Stimulated activated CD8-positive, alpha-beta memory T cell treated with anti-CD3 and anti-CD28 coated beads, Interleukin-4, amount 100 ng/mL, for 24 hours (primary cell): ENCODE measurements at regions not wholly inside any gene's neighbourhood (a gene's known extent, or its start where the extent isn't known, plus 50 kb on each side); places are given as distances from the start of the nearest gene placed in this dataset.

Experiments
- DNase-seq: peaks from one replicate; pipeline ENCODE4 v3.0.0-alpha.2; 2020; ENCODE audit warnings: low read depth

GRCh38 chr7:130998993-130999602 is 265.1 kb upstream of the KLF14 start:
- DNase-seq = no peak

DNA sequence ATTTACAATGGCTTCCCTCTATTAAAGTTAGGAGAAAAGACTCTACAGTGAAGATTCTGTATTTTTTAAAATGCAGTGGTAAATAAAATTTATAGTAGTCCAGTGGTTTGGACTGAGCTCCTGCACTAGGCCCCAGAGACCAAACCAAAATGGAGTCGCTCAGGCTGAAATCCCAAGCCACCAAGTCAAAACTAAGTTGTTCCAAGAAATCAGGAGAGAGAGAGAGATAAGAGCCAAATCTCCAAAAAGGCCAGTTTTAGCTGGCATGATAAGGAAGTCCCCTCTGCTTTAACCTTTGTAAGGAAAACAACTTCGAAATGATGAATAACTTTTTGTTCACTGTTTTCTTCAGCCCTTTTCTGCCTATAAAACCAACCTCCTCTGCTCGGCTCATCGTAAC is 265.9 kb upstream of the KLF14 start:
- no peak for DNase-seq

GRCh38 chr7:131000389-131000788 is 266.4 kb upstream of the KLF14 start:
- DNase-seq = no peak

DNA sequence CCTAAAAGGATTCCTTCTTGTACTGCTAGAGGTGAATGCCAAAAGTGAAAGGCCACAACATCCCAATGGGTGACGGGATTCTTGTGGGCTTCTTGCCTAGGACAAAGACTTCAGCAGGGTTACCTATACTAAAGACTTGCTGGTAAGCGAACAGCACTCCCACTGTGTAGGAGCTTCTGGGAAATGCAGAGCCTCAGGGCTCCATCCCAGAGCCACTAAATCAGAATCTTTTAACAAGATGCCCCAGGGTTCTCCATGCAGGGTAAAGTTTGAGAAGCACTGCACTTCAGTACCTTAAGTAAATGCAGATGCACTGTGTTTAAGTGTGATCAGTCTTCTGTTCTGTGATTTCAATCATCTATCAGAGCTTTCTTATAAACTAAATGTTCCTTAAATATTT is 266.9 kb upstream of the KLF14 start:
- DNase-seq = no peak

DNA sequence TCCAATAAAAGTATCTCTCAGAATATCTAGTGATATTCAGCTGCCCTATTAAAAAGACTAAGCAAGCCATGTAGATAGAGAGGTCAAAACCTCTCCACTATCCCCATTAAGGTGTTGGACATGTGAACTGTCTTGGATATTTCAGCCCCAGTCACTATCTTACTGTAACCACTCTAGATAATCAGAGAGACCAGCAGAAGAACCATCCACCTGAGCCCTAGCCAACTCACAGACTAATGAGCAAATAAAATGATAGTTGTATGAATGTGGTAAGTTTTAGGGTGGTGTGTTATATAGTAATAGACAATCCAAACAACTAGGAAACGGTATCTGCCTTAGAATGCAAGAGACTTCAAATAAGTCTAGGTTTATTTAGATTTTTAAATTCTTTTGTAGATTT is 268.6 kb upstream of the KLF14 start:
- no peak for DNase-seq

DNA sequence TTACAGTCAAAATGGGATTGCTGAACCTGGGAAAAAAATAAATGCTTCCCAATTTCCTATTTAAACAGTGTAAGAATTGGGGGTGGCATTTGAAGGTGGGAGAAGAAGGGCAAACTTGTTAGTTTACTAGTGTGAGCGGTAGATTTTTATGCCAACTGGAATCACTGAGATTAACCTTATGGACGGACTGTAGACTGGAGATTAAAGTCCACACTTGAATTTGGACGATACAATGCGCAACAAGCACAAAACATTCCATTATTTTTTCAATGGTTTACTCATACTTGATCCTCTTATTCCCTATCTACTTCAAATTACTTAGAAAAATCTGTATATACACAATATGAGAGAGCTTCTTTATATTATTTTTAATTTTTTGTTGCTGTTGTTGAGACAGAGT is 269.6 kb upstream of the KLF14 start:
- no peak for DNase-seq

GRCh38 chr7:131004371-131004770 is 270.4 kb upstream of the KLF14 start:
- no peak for DNase-seq

DNA sequence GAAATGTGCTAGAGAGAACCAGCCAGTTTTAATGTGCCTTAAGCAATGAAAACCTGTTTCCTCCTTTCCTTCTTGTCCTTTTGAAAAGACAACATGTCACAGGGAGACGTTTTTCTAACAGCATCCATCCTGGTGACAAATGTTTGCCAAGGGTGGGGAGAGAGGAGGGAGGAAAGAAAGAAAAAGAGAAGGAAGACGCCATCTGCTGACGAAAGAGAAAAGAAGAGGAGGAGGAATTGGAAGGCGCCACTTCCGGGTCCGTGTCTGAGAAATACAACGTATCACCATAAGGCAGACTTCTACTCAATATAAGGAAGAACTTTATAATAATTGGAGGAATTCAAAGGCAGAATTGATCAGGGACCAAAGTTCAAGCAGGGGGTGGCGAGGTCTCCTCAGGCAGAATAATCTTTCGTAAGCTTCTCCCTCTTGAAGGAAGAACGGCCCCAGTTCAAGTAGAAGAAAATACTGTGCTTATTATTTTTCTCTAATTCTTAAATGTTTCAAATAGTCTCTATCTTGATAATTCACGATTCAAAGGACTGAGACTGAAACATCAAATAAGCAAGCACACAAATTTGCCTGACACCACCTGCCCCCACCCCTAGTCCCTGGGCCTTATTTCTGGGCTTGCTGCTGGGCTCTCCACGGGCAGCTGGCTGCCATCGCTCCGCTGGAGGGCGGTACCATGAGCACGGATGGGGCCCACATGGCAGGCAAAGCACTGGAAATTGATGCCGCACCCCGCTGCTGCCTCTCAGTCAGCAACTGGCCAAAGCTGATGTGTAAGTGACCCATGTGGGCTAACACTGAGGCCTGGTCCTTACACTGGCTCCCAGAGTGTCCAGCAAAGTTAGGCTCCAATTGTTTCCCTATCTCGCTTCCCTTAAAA is 273.7 kb upstream of the KLF14 start:
- no peak for DNase-seq

DNA sequence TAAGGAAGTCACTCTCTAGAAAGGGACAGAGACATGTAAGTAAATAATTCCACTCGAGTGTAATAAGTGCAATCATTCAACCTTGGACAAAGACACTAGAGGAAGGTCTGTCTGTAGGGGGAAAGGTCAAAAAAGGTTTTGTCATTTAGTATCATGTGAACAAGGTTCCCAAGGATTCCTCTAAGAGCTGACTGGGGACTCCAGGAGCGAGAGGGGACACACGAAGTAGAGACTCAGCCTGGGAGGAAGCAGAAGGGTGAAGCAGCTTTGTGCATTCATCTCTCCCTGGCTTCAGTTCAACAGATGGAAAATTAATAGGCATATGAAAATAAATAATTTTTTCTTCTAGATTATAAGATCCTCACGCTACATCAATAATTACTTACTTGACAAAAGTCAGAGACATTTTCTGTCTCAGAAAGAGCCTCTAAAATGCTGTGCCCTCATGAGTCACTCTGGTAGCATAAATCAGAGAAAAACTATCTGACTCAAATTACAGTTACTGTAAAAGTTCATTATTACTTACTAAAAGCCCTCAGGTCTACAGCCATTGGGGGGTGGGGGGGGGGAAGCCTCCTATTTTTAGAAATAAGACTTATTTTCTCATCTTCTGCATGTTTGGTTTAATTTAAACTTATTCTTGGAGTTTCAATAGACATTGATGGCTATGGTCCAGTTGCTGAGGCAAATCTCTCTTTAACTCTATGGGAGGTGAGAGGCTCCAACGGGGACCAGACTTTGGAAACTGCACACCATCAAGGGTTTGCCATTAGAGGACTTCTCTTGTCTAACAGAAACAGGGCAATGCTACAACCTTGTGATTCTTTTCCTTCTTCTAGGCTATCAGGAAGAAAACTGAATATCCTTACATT is 275.1 kb upstream of the KLF14 start:
- DNase-seq = no peak

DNA sequence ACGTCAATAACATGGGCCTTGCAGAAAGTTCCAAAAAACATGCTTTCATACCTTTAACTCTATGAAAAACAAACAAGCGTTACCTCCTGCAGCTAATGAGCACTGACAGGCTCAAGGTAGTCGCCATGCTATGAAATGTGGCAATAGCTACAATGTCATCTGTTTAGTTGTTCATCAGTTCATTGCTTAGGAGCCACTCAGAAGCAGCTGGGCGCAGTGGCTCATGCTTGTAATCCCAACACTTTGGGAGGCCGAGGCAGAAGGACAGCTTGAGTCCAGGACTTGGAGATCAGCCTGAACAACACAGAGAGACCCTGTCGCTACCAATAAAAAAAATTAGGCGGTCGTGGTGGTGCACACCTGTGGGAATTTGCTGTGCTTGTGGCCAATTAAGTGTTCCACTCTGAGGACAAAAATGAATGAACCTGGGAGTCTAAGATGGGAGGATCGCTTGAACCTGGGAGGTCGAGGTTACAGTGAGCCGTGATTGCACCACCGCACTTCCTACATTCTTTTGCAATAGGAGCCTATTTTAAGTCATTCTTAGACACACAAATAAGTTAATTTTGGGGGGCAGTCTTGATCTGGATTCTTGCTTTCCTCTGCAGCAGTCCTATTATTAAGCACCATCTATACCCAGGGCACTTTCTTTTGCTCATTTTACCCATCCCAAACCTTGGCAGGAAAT is 276.2 kb upstream of the KLF14 start:
- DNase-seq = no peak

- DNase-seq = no peak
Measured at GRCh38 chr7:131010717-131011431, 276.9 kb upstream of the KLF14 start.

GRCh38 chr7:131011432-131011742 is 277.4 kb upstream of the KLF14 start:
- no peak for DNase-seq

DNA sequence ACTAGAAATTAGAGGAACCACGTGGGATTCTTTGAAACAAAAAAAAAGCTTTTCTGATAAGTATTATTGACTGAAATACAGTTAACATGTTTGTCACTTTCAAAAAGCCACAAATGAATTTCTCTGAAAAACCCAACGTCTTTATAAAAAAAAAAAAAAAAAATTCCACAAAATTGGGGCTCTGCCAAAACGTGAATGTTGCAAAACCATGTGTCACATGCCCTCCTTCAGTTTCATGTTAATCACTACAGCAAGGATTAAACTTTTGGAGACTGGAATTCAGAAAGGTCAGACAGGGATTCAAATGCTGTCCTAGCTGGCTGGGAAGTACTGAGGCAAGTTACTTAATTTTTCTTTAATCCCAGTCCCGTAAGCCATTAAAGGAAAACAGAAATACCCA is 278.0 kb upstream of the KLF14 start:
- no peak for DNase-seq

DNA sequence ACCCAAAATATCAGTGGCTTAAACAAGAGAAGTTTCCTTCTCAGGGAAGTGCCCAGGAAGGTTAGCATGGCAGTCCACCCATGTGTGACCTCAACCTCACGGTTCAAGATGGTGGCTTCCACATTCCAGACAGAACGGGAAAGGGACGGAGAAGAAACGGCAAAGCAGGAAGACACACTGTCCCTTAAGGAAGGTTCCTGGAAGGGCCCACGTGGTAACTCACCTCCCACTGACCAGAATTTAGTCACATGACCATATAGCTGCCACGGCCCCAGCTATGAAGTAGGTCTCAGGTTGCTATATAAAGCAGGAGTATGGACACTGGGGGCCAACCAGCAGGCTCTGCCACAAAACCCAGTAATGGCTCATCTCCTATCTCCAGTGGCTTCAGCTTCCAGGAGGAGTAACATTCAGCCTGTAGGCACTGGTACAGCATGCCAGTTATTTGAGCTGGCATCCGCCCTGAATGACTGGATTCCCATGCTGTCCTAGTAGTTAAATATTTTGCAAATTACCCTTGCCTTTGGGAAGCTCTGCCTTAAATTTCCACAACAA is 278.5 kb upstream of the KLF14 start:
- DNase-seq = no peak

- DNase-seq = no peak
Measured at GRCh38 chr7:131013716-131014115, 279.7 kb upstream of the KLF14 start.

DNA sequence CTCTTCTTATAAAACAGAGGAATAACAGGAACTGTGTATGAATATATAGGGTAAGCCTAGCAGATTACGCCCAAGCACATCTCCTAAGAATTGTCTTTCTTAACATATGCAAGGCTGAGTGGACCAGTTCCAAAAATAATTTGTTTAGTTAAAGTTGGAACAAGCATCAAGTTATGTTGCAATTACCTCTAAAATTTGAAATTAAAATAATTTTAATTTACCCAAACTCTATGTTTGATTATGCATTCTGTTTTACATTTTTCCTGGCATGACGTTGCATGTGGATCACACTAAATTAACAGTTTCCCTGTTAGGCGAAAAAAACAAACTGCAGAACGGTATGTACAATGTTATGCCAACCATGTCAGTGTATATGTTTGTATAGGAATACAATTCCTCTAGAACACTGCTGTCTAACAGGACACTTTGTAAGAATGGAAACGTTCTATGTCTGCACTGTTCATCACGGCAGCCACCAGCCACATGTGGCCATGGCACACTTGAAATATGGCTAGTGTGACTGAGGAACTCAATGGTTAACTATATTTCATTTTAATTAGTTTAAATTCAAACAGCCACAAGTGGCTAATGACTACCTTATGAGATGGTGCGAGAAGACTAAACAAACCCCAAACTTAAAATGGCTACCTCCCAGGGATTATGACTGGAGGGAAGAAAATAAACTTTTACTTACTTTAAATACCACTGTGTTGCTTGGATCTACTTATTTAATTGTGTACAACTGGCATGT is 281.1 kb upstream of the KLF14 start:
- DNase-seq = no peak

GRCh38 chr7:131015657-131015958 is 281.6 kb upstream of the KLF14 start:
- DNase-seq = no peak

GRCh38 chr7:131016230-131016629 is 282.2 kb upstream of the KLF14 start:
- DNase-seq = no peak

- no peak for DNase-seq
Measured at GRCh38 chr7:131019351-131019750, 285.3 kb upstream of the KLF14 start.

DNA sequence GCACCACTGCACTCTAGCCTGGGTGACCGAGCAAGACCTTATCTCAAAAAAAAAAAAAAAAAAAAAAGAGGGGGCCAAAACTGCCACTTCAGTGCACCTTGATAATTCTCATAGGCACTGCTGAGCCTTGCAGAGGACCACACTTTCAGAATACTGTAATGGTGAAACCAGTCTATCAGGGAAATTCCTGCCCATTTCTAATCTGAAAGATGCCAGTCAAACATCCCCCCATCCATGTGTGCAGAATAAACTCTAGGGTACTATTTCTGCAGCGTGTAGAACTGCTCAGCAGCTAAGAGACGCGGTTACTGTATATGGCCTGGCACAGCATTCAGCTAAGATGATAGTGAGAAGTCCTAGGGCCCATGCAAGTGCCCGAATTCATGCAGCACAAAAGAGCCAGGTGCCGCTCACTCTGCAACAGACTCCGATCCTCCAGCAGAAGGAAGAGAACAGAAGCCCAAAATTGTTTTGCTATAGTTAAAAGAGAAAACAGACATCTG is 286.8 kb upstream of the KLF14 start:
- no peak for DNase-seq

GRCh38 chr7:131021460-131021859 is 287.5 kb upstream of the KLF14 start:
- DNase-seq = no peak
